Breast epithelium (tissue), 4 donors: ENCODE measurements at regions not wholly inside any gene's neighbourhood (a gene's known extent, or its start where the extent isn't known, plus 50 kb on each side); places are given as distances from the start of the nearest gene placed in this dataset.

Experiments
- DNase-seq, 2 donors: peaks; one replicate each; pipeline ENCODE4 v3.0.0-alpha.2; 2019; ENCODE audit warnings: low spot score in 2 of 2
- H3K27ac ChIP-seq, 2 donors: fragments of 200-600 bp; sonication (generic) in 1 of 2; one replicate each; pipeline ENCODE4 v1.5.1; 2016 to 2019; ENCODE audit warnings: mild to moderate bottlenecking in 1 of 2
- H3K27me3 ChIP-seq, 2 donors: fragments of 200-600 bp; sonication (generic) in 1 of 2; one replicate each; pipeline versions ENCODE4 v1.5.1 to v1.6.0; 2017 to 2019; ENCODE audit warnings: control low read depth in 1 of 2, mild to moderate bottlenecking in 1 of 2
- H3K36me3 ChIP-seq: fragments of 200-600 bp; one replicate; pipeline ENCODE4 v1.5.1; 2019
- H3K4me1 ChIP-seq, 2 donors: fragments of 200-600 bp; sonication (generic); one replicate each; pipeline ENCODE4 v1.5.1; 2016 to 2019; ENCODE audit warnings: control low read depth in 1 of 2
- H3K4me3 ChIP-seq, 3 donors: fragments of 200-600 bp; sonication (generic); 1 replicate in 2 of 3; 2 replicates in 1 of 3; pipeline ENCODE4 v1.5.1; 2016 to 2019; ENCODE audit warnings: mild to moderate bottlenecking in 3 of 3, moderate library complexity in 2 of 3
- H3K9me3 ChIP-seq, 2 donors: fragments of 200-600 bp; sonication (generic) in 1 of 2; one replicate each; pipeline ENCODE4 v1.5.1; 2016 to 2019; ENCODE audit warnings: control low read depth in 1 of 2
- CTCF ChIP-seq, 3 donors: fragments of 450-650 bp; IDR thresholded peaks; one replicate each; pipeline ENCODE4 v1.5.1; 2016 to 2017; ENCODE audit warnings: antibody characterized with exemption in 3 of 3, mild to moderate bottlenecking in 3 of 3, moderate library complexity in 3 of 3
- POLR2A ChIP-seq: fragments of 450-650 bp; IDR thresholded peaks from one replicate; pipeline ENCODE4 v1.6.1; 2016; ENCODE audit warnings: antibody characterized with exemption, mild to moderate bottlenecking, moderate library complexity
- POLR2AphosphoS5 ChIP-seq, 3 donors: sonication (generic); formaldehyde crosslinking; IDR thresholded peaks; one replicate each; pipeline ENCODE4 v1.6.1; 2017; ENCODE audit warnings: antibody characterized with exemption in 3 of 3
- intact Hi-C: fragments of 100-400 bp; cut with DNase I; formaldehyde crosslinking; loops from one replicate; pipeline ENCODE4 v1.15.1; 2023; ENCODE audit warnings: low total_unique reads

GRCh38 chr13:65946387-65946786 is 1283.7 kb downstream of the PCDH9 start:
- DNase-seq = no peak
- intact Hi-C loops = no loop called here
- Histone ChIP-seq H3K9me3 (no peaks in the 10 kb centered on the region), H3K36me3 (no peaks in the 10 kb centered on the region), H3K27ac (no peak overlapping the region), H3K4me3 (no peak overlapping the region), H3K4me1 (no peaks in the 10 kb centered on the region), H3K27me3 (no peaks in the 10 kb centered on the region)
- no peak for TF ChIP-seq CTCF (IDR thresholded peaks at IDR 0.05)
- no peak for TF ChIP-seq POLR2AphosphoS5 (IDR thresholded peaks at IDR 0.05)
- no peak for TF ChIP-seq POLR2A

- no peak for DNase-seq
- no peaks in the 10 kb centered on the region for H3K27me3 ChIP-seq
- H3K36me3 ChIP-seq = no peaks in the 10 kb centered on the region
- H3K4me3 ChIP-seq = no peak overlapping the region
- intact Hi-C loops = no loop called here
- TF ChIP-seq POLR2A = no peak
- no peak for TF ChIP-seq CTCF (IDR thresholded peaks at IDR 0.05)
- TF ChIP-seq POLR2AphosphoS5 (IDR thresholded peaks at IDR 0.05) = no peak
- H3K27ac ChIP-seq = no peak overlapping the region
- no peaks in the 10 kb centered on the region for H3K9me3 ChIP-seq
- no peaks in the 10 kb centered on the region for H3K4me1 ChIP-seq
Measured at GRCh38 chr13:65943708-65944107, 1286.4 kb downstream of the PCDH9 start.

- no peak overlapping the region for H3K4me3 ChIP-seq
- H3K27ac ChIP-seq = no peak overlapping the region
- DNase-seq = no peak
- H3K27me3 ChIP-seq = no peaks in the 10 kb centered on the region
- no peaks in the 10 kb centered on the region for H3K36me3 ChIP-seq
- no peaks in the 10 kb centered on the region for H3K9me3 ChIP-seq
- H3K4me1 ChIP-seq = no peaks in the 10 kb centered on the region
- TF ChIP-seq POLR2AphosphoS5 (IDR thresholded peaks at IDR 0.05) = no peak
- no peak for TF ChIP-seq POLR2A
- no peak for TF ChIP-seq CTCF (IDR thresholded peaks at IDR 0.05)
- intact Hi-C loops = no loop called here
Measured at GRCh38 chr13:65943024-65943423, 1287.1 kb downstream of the PCDH9 start.

GRCh38 chr13:65940720-65941119 is 1289.4 kb downstream of the PCDH9 start:
- H3K27ac ChIP-seq = no peak overlapping the region
- intact Hi-C loops = no loop called here
- no peaks in the 10 kb centered on the region for H3K9me3 ChIP-seq
- DNase-seq = no peak
- no peaks in the 10 kb centered on the region for H3K27me3 ChIP-seq
- no peak overlapping the region for H3K4me3 ChIP-seq
- H3K36me3 ChIP-seq = no peaks in the 10 kb centered on the region
- TF ChIP-seq POLR2A (no peak), POLR2AphosphoS5 (IDR thresholded peaks at IDR 0.05) (no peak), CTCF (IDR thresholded peaks at IDR 0.05) (no peak)
- H3K4me1 ChIP-seq = no peaks in the 10 kb centered on the region

- intact Hi-C loops = no loop called here
- Histone ChIP-seq H3K4me1 (no peaks in the 10 kb centered on the region), H3K9me3 (no peaks in the 10 kb centered on the region), H3K27ac (no peak overlapping the region), H3K27me3 (no peaks in the 10 kb centered on the region), H3K4me3 (no peak overlapping the region), H3K36me3 (no peaks in the 10 kb centered on the region)
- TF ChIP-seq POLR2A (no peak), CTCF (IDR thresholded peaks at IDR 0.05) (no peak), POLR2AphosphoS5 (IDR thresholded peaks at IDR 0.05) (no peak)
- no peak for DNase-seq
Measured at GRCh38 chr13:65937251-65937650, 1292.9 kb downstream of the PCDH9 start.
